ENCODE measurements at regions not wholly inside any gene's neighbourhood (a gene's known extent, or its start where the extent isn't known, plus 50 kb on each side); places are given as distances from the start of the nearest gene placed in this dataset.
A peak's percentile ranks its signal among the peaks of the same experiment; 100 is the strongest.

DNA sequence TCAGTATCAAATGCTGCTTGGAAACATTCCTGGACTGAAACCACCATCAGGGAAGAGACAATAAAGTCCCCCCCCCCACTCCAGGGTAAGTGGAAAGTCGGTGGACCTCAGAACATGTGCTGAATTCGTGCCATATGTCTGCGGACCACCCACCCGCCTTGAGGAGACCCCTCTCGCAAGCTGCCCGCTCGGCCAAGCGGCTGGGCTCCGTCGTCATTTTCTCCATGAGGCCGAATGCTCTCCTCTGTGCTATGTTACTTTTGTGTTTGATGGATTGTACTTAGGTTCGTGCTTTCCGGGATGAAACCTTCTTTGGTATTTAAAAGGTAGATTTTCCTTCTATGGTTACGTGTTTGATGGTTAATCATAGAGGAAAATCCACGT lies 136.2 kb upstream of the RTL1 start:
- in situ Hi-C loops (cut with HindIII; ENCODE audit: extremely low pct_ligation_motif_present, low pct_unique_long_range_greater_than_20kb) (no loop called here), intact Hi-C loops (cut with micrococcal nuclease; ENCODE audit: unreplicated experiment) (no loop called here)
- Histone ChIP-seq H3K79me2 (ENCODE audit: insufficient read depth, low read length) (no peaks in the 10 kb centered on the region), H4K20me1 (ENCODE audit: insufficient read depth, low read length) (0 out of 2 replicates have a peak, but pooled peaks cover 7% of the 10 kb centered on the region), H2AFZ (ENCODE audit: low read length) (no peak overlapping the region), H3K4me3 (replicated peaks in 1 of 3; ENCODE audit: insufficient read depth in 1 of 3, low read depth in 2 of 3, low read length in 3 of 3) (no peak overlapping the region), H3K27ac (ENCODE audit: extremely low read length, insufficient read depth, low read length) (no peak overlapping the region), H3K9ac (ENCODE audit: insufficient read depth, low read depth, low read length) (no peak overlapping the region), H3K36me3 (replicated peaks in 1 of 2; ENCODE audit: control insufficient read depth in 1 of 2, insufficient read depth in 2 of 2, low read length in 2 of 2) (no peaks in the 10 kb centered on the region), H3K4me2 (ENCODE audit: low read depth, low read length) (no peak overlapping the region), H3K27me3 (ENCODE audit: control insufficient read depth in 1 of 2, insufficient read depth in 2 of 2, low read length in 2 of 2) (peaks cover 20 to 82% of the 10 kb centered on the region in 2 experiments), H3K9me3 (ENCODE audit: low read length) (no peaks in the 10 kb centered on the region), H3K4me1 (ENCODE audit: insufficient read depth, low read length) (peaks cover 15% of the 10 kb centered on the region)
- ATAC-seq, result no peak
- BruUV-seq (replicated peaks), result no TSS peak
- no peak for DNase-seq (ENCODE audit: low spot score)
- POLR2A ChIA-PET, result no interaction called here
- CTCF ChIA-PET (ENCODE audit: low intra/inter-chr PET ratio, low total read pairs), result no interaction called here
- FAIRE-seq, result no peak
- 64% methylated on average over 15 of the region's 15 CpGs for WGBS (ENCODE audit: low lambda C conversion rate)
- TF ChIP-seq, protein P1, sequence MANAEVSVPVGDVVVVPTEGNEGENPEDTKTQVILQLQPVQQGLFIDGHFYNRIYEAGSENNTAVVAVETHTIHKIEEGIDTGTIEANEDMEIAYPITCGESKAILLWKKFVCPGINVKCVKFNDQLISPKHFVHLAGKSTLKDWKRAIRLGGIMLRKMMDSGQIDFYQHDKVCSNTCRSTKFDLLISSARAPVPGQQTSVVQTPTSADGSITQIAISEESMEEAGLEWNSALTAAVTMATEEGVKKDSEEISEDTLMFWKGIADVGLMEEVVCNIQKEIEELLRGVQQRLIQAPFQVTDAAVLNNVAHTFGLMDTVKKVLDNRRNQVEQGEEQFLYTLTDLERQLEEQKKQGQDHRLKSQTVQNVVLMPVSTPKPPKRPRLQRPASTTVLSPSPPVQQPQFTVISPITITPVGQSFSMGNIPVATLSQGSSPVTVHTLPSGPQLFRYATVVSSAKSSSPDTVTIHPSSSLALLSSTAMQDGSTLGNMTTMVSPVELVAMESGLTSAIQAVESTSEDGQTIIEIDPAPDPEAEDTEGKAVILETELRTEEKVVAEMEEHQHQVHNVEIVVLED (CRISPR knock-in tag; IDR thresholded peaks at IDR 0.05; ENCODE audit: borderline replicate concordance), result no peak
- no peak for TF ChIP-seq NKX3-1 (CRISPR knock-in tag; IDR thresholded peaks at IDR 0.05)
- no peak for TF ChIP-seq ZNF724P (CRISPR knock-in tag; IDR thresholded peaks at IDR 0.05; ENCODE audit: borderline replicate concordance)
- TF ChIP-seq NR2C2 (CRISPR knock-in tag; IDR thresholded peaks at IDR 0.05; ENCODE audit: borderline replicate concordance), result no peak
- no peak for TF ChIP-seq MAFG (CRISPR knock-in tag; IDR thresholded peaks at IDR 0.05)

DNA sequence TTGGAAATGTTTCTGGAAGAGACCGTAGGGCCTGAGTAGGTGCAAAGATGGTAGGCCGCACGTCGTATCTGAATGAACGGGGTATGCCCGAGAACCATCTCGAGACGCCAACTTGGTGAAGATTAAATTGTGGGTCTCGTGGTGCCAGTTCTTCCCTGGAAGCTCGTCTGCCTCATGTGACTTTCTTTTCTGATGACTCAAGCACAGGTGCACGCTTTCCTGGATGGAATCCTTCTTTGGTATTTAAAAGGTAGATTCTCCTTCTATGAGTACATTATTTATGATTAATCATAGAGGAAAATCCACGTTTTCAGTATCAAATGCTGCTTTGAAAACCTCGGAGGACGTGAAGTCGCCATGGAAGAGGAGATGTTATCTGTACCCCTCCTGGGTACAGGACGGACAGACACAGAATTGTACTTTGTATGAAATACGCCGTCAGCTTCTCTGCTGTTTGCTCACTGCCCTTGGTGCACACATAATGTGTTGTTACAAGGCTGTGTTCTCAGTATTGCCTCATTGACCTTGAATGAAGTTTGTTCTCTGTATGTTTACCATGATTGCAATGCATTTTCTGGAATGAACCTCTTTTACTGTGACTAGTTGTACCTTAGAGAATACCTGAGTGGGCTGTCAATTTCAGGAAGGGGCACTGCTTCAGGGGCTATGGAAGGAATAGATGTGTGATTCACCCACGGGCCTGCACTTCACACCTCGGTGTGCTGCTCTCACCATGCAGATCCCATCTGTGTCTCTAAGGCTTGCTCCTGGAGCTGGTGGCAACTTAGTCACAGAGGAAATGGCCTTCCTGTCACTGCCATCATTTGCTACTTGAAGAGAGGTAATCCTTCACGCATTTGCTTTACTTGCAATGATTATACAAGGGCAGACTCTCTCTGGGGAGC lies 137.3 kb upstream of the RTL1 start:
- intact Hi-C loops (cut with micrococcal nuclease; ENCODE audit: unreplicated experiment) (no loop called here), in situ Hi-C loops (cut with HindIII; ENCODE audit: extremely low pct_ligation_motif_present, low pct_unique_long_range_greater_than_20kb) (no loop called here)
- ChIA-PET POLR2A (no interaction called here), CTCF (ENCODE audit: low intra/inter-chr PET ratio, low total read pairs) (no interaction called here)
- H3K27ac ChIP-seq (ENCODE audit: extremely low read length, insufficient read depth, low read length), result no peak overlapping the region
- H4K20me1 ChIP-seq (ENCODE audit: insufficient read depth, low read length), result peaks cover 12% of the 10 kb centered on the region; the same call in 1 of the 2 replicates
- WGBS (ENCODE audit: low lambda C conversion rate), result 44% methylated on average over 20 of the region's 21 CpGs
- no TSS peak for BruUV-seq (replicated peaks)
- peak; percentile 93 for ATAC-seq
- no peaks in the 10 kb centered on the region for H3K79me2 ChIP-seq (ENCODE audit: insufficient read depth, low read length)
- H3K27me3 ChIP-seq (ENCODE audit: control insufficient read depth in 1 of 2, insufficient read depth in 2 of 2, low read length in 2 of 2), result peaks cover 12 to 82% of the 10 kb centered on the region in 2 experiments
- no peak overlapping the region for H3K9ac ChIP-seq (ENCODE audit: insufficient read depth, low read depth, low read length)
- H3K4me3 ChIP-seq (replicated peaks in 1 of 3; ENCODE audit: insufficient read depth in 1 of 3, low read depth in 2 of 3, low read length in 3 of 3), result no peak overlapping the region
- peaks cover 15% of the 10 kb centered on the region for H3K4me1 ChIP-seq (ENCODE audit: insufficient read depth, low read length)
- peak; percentile 91 for FAIRE-seq
- no peaks in the 10 kb centered on the region for H3K9me3 ChIP-seq (ENCODE audit: low read length)
- peak; percentile 86 for DNase-seq (ENCODE audit: low spot score)
- no peaks in the 10 kb centered on the region for H3K36me3 ChIP-seq (replicated peaks in 1 of 2; ENCODE audit: control insufficient read depth in 1 of 2, insufficient read depth in 2 of 2, low read length in 2 of 2)
- no peak overlapping the region for H3K4me2 ChIP-seq (ENCODE audit: low read depth, low read length)
- no peak overlapping the region for H2AFZ ChIP-seq (ENCODE audit: low read length)
- TF ChIP-seq HOXA3 (CRISPR knock-in tag; IDR thresholded peaks at IDR 0.05), result no peak; the same call in 1 of the 2 replicates
- TF ChIP-seq, protein P2, sequence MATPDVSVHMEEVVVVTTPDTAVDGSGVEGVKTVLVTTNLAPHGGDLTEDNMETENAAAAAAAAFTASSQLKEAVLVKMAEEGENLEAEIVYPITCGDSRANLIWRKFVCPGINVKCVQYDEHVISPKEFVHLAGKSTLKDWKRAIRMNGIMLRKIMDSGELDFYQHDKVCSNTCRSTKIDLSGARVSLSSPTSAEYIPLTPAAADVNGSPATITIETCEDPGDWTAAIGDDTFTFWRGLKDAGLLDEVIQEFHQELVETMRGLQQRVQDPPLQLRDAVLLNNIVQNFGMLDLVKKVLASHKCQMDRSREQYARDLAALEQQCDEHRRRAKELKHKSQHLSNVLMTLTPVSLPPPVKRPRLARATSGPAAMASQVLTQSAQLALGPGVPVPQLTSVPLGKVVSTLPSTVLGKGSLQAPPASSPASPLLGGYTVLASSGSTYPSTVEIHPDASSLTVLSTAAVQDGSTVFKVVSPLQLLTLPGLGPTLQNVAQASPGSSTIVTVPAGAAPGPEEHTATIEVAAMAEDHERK (CRISPR knock-in tag; IDR thresholded peaks at IDR 0.05; ENCODE audit: low read depth), result no peak
- no peak for TF ChIP-seq ZNF256 (CRISPR knock-in tag; conservative IDR thresholded peaks at IDR 0.05)
- TF ChIP-seq, protein P3, sequence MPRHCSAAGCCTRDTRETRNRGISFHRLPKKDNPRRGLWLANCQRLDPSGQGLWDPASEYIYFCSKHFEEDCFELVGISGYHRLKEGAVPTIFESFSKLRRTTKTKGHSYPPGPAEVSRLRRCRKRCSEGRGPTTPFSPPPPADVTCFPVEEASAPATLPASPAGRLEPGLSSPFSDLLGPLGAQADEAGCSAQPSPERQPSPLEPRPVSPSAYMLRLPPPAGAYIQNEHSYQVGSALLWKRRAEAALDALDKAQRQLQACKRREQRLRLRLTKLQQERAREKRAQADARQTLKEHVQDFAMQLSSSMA (CRISPR knock-in tag; IDR thresholded peaks at IDR 0.05), result no peak
- TF ChIP-seq, protein P4, sequence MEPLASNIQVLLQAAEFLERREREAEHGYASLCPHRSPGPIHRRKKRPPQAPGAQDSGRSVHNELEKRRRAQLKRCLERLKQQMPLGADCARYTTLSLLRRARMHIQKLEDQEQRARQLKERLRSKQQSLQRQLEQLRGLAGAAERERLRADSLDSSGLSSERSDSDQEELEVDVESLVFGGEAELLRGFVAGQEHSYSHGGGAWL (CRISPR knock-in tag; IDR thresholded peaks at IDR 0.05), result no peak
- TF ChIP-seq, protein P5, sequence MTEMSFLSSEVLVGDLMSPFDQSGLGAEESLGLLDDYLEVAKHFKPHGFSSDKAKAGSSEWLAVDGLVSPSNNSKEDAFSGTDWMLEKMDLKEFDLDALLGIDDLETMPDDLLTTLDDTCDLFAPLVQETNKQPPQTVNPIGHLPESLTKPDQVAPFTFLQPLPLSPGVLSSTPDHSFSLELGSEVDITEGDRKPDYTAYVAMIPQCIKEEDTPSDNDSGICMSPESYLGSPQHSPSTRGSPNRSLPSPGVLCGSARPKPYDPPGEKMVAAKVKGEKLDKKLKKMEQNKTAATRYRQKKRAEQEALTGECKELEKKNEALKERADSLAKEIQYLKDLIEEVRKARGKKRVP (CRISPR knock-in tag; IDR thresholded peaks at IDR 0.05), result peak in 1 of 2 experiments; percentile 79; a peak in 2 of 4 replicates
